ENCODE measurements at regions not wholly inside any gene's neighbourhood (a gene's known extent, or its start where the extent isn't known, plus 50 kb on each side); places are given as distances from the start of the nearest gene placed in this dataset.

DNA sequence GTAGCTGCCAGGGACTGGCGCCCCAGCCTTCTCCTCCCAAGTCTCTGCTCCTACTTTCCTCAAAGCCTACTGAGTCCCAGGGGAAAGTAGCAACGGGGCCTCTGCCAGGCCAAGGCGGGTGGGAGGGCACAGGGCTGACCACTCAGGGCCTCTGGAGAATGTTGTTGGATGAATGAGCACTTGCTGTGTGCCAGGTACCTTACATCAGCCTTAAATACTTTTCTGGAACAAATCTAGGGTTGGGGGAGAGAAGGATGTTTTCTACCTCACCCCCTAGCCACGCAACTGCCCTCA, 119.3 kb upstream of the ZBTB40 start:
- H3K4me2 ChIP-seq, result no peak overlapping the region
- DNase-seq (ENCODE audit: low spot score), result no peak
- H3K79me2 ChIP-seq (replicated peaks; ENCODE audit: insufficient read depth), result no peaks in the 10 kb centered on the region
- Mint-ChIP-seq H3K27ac (no peak overlapping the region), H3K9me3 (no peaks in the 10 kb centered on the region), H3K27me3 (ENCODE audit: insufficient read depth, low read depth, poor library complexity) (peaks cover 5% of the 10 kb centered on the region), H3K4me3 (no peak overlapping the region), H3K4me1 (no peaks in the 10 kb centered on the region; the same call in 2 of the 3 replicates), H3K36me3 (ENCODE audit: low read depth) (no peaks in the 10 kb centered on the region; the same call in 2 of the 3 replicates)
- no peak overlapping the region for H3K4me3 ChIP-seq
- no peaks in the 10 kb centered on the region for H3F3A ChIP-seq (replicated peaks; ENCODE audit: low read depth)
- H3K9me2 ChIP-seq (ENCODE audit: insufficient read depth), result peaks cover 5% of the 10 kb centered on the region; the same call in 1 of the 2 replicates
- H2AFZ ChIP-seq, result no peak overlapping the region
- ATAC-seq, result no peak
- H3K4me1 ChIP-seq (ENCODE audit: insufficient read depth), result no peaks in the 10 kb centered on the region
- TF ChIP-seq, protein P1, sequence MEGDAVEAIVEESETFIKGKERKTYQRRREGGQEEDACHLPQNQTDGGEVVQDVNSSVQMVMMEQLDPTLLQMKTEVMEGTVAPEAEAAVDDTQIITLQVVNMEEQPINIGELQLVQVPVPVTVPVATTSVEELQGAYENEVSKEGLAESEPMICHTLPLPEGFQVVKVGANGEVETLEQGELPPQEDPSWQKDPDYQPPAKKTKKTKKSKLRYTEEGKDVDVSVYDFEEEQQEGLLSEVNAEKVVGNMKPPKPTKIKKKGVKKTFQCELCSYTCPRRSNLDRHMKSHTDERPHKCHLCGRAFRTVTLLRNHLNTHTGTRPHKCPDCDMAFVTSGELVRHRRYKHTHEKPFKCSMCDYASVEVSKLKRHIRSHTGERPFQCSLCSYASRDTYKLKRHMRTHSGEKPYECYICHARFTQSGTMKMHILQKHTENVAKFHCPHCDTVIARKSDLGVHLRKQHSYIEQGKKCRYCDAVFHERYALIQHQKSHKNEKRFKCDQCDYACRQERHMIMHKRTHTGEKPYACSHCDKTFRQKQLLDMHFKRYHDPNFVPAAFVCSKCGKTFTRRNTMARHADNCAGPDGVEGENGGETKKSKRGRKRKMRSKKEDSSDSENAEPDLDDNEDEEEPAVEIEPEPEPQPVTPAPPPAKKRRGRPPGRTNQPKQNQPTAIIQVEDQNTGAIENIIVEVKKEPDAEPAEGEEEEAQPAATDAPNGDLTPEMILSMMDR (conservative IDR thresholded peaks at IDR 0.05; ENCODE audit: low read depth in 2 of 2), result no peak
- no peak for TF ChIP-seq EZH2 (IDR thresholded peaks at IDR 0.05; ENCODE audit: low read depth, unreplicated experiment)
- no peak for TF ChIP-seq POLR2AphosphoS5 (IDR thresholded peaks at IDR 0.05; ENCODE audit: low read depth)
- no peak for TF ChIP-seq EZH2phosphoT487 (IDR thresholded peaks at IDR 0.05; ENCODE audit: unreplicated experiment)
- TF ChIP-seq JUNB (IDR thresholded peaks at IDR 0.05; ENCODE audit: unreplicated experiment), result no peak
- no peak for TF ChIP-seq STAT1 (IDR thresholded peaks at IDR 0.05; ENCODE audit: unreplicated experiment)
- TF ChIP-seq ZNF331 (CRISPR knock-in tag; IDR thresholded peaks at IDR 0.05; ENCODE audit: low read depth), result no peak
- TF ChIP-seq, protein P2, sequence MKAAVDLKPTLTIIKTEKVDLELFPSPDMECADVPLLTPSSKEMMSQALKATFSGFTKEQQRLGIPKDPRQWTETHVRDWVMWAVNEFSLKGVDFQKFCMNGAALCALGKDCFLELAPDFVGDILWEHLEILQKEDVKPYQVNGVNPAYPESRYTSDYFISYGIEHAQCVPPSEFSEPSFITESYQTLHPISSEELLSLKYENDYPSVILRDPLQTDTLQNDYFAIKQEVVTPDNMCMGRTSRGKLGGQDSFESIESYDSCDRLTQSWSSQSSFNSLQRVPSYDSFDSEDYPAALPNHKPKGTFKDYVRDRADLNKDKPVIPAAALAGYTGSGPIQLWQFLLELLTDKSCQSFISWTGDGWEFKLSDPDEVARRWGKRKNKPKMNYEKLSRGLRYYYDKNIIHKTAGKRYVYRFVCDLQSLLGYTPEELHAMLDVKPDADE (IDR thresholded peaks at IDR 0.05), result no peak
- TF ChIP-seq NANOG (IDR thresholded peaks at IDR 0.05; ENCODE audit: borderline replicate concordance), result no peak
- no peak for TF ChIP-seq ZNF114 (CRISPR knock-in tag; IDR thresholded peaks at IDR 0.05)
- TF ChIP-seq CREB1 (CRISPR knock-in tag; IDR thresholded peaks at IDR 0.05; ENCODE audit: low read depth), result no peak
- no peak for TF ChIP-seq REST (IDR thresholded peaks at IDR 0.05; ENCODE audit: unreplicated experiment)
- no peak for TF ChIP-seq ZNF462 (CRISPR knock-in tag; IDR thresholded peaks at IDR 0.05)
- H4K20me1 ChIP-seq (replicated peaks; ENCODE audit: insufficient read depth), result no peaks in the 10 kb centered on the region
- H3K27ac ChIP-seq (ENCODE audit: low read depth), result no peak overlapping the region
- H3K27me3 ChIP-seq (ENCODE audit: insufficient read depth), result no peaks in the 10 kb centered on the region
- no peaks in the 10 kb centered on the region for H3K36me3 ChIP-seq (ENCODE audit: insufficient read depth)
